ENCODE measurements at regions not wholly inside any gene's neighbourhood (a gene's known extent, or its start where the extent isn't known, plus 50 kb on each side); places are given as distances from the start of the nearest gene placed in this dataset.
A peak's percentile ranks its signal among the peaks of the same experiment; 100 is the strongest.

DNA sequence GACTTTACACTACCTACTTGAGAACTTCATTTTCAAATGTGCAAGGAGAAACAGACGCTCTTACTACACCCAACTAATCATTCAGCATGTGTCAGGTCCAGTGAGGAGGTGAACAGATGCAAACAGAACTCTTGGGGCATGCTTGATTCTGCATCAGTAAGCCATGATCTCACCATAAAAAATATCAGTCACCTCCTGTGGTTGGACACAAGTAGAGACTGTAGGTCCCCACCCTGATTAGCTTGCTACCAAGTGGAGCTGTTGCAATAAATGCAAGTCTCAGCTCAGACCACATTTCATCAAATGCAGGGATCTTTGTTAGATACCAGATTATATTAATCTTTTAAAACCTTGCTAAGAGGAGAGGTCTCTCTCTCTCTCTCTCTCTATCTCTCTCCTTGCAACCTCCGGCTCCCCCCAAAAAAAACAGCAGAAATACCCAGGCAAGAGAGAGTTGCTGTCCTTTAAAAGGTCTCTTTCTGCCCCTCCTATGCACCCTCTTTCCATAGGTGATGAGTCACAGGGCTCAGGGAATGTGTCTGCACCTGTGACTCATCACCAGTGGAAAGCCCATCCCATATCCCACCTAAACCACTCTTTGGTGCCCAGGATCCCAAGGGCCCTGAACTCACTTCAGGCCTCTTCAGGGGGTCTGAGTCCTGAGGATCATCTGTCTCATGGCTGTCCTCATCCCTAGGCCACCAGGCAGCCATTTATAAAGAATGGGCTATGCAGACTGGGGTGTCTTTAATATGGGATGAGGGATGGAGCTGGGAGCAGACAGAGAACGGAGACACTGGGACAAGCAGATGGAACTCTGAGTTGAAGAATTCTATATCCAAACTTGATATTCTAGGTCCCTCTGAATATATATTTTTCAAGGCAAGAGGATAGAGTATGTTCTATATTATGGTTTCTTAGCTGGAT, 154.5 kb downstream of the QRSL1 start:
- no peak for TF ChIP-seq EZH2 (IDR thresholded peaks at IDR 0.05)
- TF ChIP-seq, protein P1, sequence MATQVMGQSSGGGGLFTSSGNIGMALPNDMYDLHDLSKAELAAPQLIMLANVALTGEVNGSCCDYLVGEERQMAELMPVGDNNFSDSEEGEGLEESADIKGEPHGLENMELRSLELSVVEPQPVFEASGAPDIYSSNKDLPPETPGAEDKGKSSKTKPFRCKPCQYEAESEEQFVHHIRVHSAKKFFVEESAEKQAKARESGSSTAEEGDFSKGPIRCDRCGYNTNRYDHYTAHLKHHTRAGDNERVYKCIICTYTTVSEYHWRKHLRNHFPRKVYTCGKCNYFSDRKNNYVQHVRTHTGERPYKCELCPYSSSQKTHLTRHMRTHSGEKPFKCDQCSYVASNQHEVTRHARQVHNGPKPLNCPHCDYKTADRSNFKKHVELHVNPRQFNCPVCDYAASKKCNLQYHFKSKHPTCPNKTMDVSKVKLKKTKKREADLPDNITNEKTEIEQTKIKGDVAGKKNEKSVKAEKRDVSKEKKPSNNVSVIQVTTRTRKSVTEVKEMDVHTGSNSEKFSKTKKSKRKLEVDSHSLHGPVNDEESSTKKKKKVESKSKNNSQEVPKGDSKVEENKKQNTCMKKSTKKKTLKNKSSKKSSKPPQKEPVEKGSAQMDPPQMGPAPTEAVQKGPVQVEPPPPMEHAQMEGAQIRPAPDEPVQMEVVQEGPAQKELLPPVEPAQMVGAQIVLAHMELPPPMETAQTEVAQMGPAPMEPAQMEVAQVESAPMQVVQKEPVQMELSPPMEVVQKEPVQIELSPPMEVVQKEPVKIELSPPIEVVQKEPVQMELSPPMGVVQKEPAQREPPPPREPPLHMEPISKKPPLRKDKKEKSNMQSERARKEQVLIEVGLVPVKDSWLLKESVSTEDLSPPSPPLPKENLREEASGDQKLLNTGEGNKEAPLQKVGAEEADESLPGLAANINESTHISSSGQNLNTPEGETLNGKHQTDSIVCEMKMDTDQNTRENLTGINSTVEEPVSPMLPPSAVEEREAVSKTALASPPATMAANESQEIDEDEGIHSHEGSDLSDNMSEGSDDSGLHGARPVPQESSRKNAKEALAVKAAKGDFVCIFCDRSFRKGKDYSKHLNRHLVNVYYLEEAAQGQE (IDR thresholded peaks at IDR 0.05; ENCODE audit: low read depth): no peak
- TF ChIP-seq RAD21 (IDR thresholded peaks at IDR 0.05; ENCODE audit: low read depth): no peak
- TF ChIP-seq, protein P2, sequence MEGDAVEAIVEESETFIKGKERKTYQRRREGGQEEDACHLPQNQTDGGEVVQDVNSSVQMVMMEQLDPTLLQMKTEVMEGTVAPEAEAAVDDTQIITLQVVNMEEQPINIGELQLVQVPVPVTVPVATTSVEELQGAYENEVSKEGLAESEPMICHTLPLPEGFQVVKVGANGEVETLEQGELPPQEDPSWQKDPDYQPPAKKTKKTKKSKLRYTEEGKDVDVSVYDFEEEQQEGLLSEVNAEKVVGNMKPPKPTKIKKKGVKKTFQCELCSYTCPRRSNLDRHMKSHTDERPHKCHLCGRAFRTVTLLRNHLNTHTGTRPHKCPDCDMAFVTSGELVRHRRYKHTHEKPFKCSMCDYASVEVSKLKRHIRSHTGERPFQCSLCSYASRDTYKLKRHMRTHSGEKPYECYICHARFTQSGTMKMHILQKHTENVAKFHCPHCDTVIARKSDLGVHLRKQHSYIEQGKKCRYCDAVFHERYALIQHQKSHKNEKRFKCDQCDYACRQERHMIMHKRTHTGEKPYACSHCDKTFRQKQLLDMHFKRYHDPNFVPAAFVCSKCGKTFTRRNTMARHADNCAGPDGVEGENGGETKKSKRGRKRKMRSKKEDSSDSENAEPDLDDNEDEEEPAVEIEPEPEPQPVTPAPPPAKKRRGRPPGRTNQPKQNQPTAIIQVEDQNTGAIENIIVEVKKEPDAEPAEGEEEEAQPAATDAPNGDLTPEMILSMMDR (IDR thresholded peaks at IDR 0.05 in 2 of 3, conservative IDR thresholded peaks at IDR 0.05 in 1 of 3; ENCODE audit: borderline replicate concordance in 1 of 3, insufficient read depth in 1 of 3, low read depth in 2 of 3, low read length in 2 of 3): no peak
- no peak for TF ChIP-seq ZFX (IDR thresholded peaks at IDR 0.05)
- TF ChIP-seq POLR2A (IDR thresholded peaks at IDR 0.05; ENCODE audit: borderline replicate concordance, extremely low read depth, insufficient read depth, insufficient read length): no peak
- TF ChIP-seq TCF7L2 (IDR thresholded peaks at IDR 0.05; ENCODE audit: borderline replicate concordance, extremely low read depth, insufficient read depth, insufficient read length): no peak
- no peak for TF ChIP-seq SP1 (IDR thresholded peaks at IDR 0.05; ENCODE audit: low read depth)
- TF ChIP-seq, protein P3, sequence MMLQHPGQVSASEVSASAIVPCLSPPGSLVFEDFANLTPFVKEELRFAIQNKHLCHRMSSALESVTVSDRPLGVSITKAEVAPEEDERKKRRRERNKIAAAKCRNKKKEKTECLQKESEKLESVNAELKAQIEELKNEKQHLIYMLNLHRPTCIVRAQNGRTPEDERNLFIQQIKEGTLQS (IDR thresholded peaks at IDR 0.05): no peak
- TF ChIP-seq JUND (IDR thresholded peaks at IDR 0.05): peak; percentile 56
- TF ChIP-seq CEBPB (IDR thresholded peaks at IDR 0.05; ENCODE audit: low read depth): no peak
